Mesothelial cell of epicardium (in vitro differentiated cells): ENCODE measurements at regions not wholly inside any gene's neighbourhood (a gene's known extent, or its start where the extent isn't known, plus 50 kb on each side); places are given as distances from the start of the nearest gene placed in this dataset.

Experiments
- DNase-seq, 2 experiments: peaks; one replicate each; pipeline ENCODE4 v3.0.0; 2021; ENCODE audit warnings: low spot score in 2 of 2; ENCODE audit not compliant: unreplicated experiment in 2 of 2
- H3K27ac Mint-ChIP-seq: 2 replicates; pipeline ENCODE4 v1.8.0; 2021; ENCODE audit warnings: mixed read lengths
- H3K27me3 Mint-ChIP-seq: 2 replicates; pipeline ENCODE4 v1.8.0; 2021; ENCODE audit warnings: low read depth, mixed read lengths
- H3K36me3 Mint-ChIP-seq: 2 replicates; pipeline ENCODE4 v1.8.0; 2021; ENCODE audit warnings: mixed read lengths
- H3K4me1 Mint-ChIP-seq: 2 replicates; pipeline ENCODE4 v1.8.0; 2021; ENCODE audit warnings: mixed read lengths
- H3K4me3 Mint-ChIP-seq: 2 replicates; pipeline ENCODE4 v1.8.0; 2021; ENCODE audit warnings: mild to moderate bottlenecking, moderate library complexity, mixed read lengths
- H3K9me3 Mint-ChIP-seq: 2 replicates; pipeline ENCODE4 v1.8.0; 2021; ENCODE audit warnings: mixed read lengths
- CTCF ChIP-seq: fragments of 200-600 bp; sonication (generic); IDR thresholded peaks from one replicate; pipeline ENCODE4 v1.5.0; 2021; ENCODE audit warnings: antibody characterized with exemption; ENCODE audit not compliant: unreplicated experiment

DNA sequence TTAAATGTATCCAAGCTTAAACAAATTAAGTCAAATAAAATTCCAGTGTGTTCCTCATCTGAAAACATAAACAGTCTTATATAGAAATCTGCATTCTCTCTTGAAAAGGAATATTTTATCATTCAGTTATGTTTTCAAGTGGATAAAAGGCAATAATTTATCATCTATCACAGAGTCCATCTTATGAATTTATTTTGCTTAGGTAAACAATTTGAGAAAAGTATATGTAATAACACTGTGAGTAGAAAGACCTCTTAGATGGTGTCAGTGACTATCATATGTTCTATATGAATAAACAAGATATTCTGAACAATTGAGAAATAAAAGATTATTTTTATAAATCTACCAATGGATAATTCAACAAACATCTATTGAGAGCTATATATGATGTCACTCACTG is 397.6 kb upstream of the GJE1 start:
- H3K36me3 Mint-ChIP-seq: no peaks in the 10 kb centered on the region
- no peaks in the 10 kb centered on the region for H3K9me3 Mint-ChIP-seq
- H3K4me3 Mint-ChIP-seq: no peak overlapping the region
- no peaks in the 10 kb centered on the region for H3K27me3 Mint-ChIP-seq
- no peak for TF ChIP-seq CTCF
- no peak overlapping the region for H3K27ac Mint-ChIP-seq
- no peak for DNase-seq
- no peaks in the 10 kb centered on the region for H3K4me1 Mint-ChIP-seq

GRCh38 chr6:141734071-141734840 is 398.5 kb upstream of the GJE1 start:
- Mint-ChIP-seq H3K36me3 (no peaks in the 10 kb centered on the region), H3K4me3 (no peak overlapping the region), H3K27ac (no peak overlapping the region), H3K27me3 (no peaks in the 10 kb centered on the region), H3K9me3 (peaks cover 3% of the 10 kb centered on the region), H3K4me1 (no peaks in the 10 kb centered on the region)
- DNase-seq: no peak
- TF ChIP-seq CTCF: no peak

DNA sequence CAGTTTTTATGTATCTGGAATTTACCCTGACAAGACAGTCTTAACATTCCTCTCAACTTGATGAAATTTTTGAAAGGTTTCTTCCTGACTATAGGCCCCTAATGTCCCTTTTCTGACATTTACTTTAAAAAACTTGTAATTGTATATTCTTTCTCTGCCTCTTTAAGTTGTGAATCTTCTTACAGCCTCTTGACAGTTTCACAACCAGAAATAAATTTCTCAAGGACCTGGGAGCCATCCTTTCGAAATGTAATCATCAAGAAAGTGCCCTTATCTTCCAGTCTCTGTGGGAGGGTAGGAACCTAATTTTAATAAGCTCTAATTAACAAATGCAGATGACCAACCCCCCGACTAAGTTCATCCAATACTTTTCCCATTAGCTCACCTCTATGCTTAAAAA is 403.6 kb upstream of the GJE1 start:
- H3K4me3 Mint-ChIP-seq: no peak overlapping the region
- H3K4me1 Mint-ChIP-seq: no peaks in the 10 kb centered on the region
- no peaks in the 10 kb centered on the region for H3K36me3 Mint-ChIP-seq
- DNase-seq: no peak
- H3K9me3 Mint-ChIP-seq: peaks cover 3% of the 10 kb centered on the region
- H3K27me3 Mint-ChIP-seq: no peaks in the 10 kb centered on the region
- H3K27ac Mint-ChIP-seq: no peak overlapping the region
- no peak for TF ChIP-seq CTCF

GRCh38 chr6:141728330-141728729 is 404.4 kb upstream of the GJE1 start:
- Mint-ChIP-seq H3K4me1 (no peaks in the 10 kb centered on the region), H3K4me3 (no peak overlapping the region), H3K9me3 (peaks cover 3% of the 10 kb centered on the region), H3K27me3 (no peaks in the 10 kb centered on the region), H3K27ac (no peak overlapping the region), H3K36me3 (no peaks in the 10 kb centered on the region)
- no peak for TF ChIP-seq CTCF
- DNase-seq: no peak

GRCh38 chr6:141726248-141726647 is 406.5 kb upstream of the GJE1 start:
- peaks cover 3% of the 10 kb centered on the region for H3K9me3 Mint-ChIP-seq
- no peaks in the 10 kb centered on the region for H3K36me3 Mint-ChIP-seq
- DNase-seq: no peak
- H3K4me3 Mint-ChIP-seq: no peak overlapping the region
- no peak for TF ChIP-seq CTCF
- no peak overlapping the region for H3K27ac Mint-ChIP-seq
- no peaks in the 10 kb centered on the region for H3K4me1 Mint-ChIP-seq
- H3K27me3 Mint-ChIP-seq: no peaks in the 10 kb centered on the region

DNA sequence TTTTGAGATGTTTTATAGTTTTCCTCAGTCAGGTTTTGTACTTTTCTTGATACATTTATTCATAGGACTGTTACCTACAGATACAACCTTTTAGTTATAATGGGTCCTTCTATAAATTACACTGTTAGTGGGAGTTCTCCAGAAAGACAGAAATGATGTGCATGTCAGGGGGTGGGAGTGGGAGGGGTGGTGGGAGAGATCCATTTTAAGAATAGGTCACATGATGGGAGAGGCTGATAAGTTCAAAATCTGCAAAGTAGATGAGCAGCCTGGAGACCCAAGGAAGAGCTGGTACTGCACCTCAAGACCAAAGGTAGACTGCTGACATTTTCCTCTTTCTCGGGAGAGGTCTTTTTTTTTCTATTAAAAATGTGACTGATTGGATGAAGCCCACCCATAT is 408.0 kb upstream of the GJE1 start:
- Mint-ChIP-seq H3K9me3 (peaks cover under 1% of the 10 kb centered on the region), H3K4me3 (no peak overlapping the region), H3K27me3 (no peaks in the 10 kb centered on the region), H3K36me3 (no peaks in the 10 kb centered on the region), H3K27ac (no peak overlapping the region), H3K4me1 (no peaks in the 10 kb centered on the region)
- no peak for TF ChIP-seq CTCF
- DNase-seq: no peak
